ENCODE measurements at regions not wholly inside any gene's neighbourhood (a gene's known extent, or its start where the extent isn't known, plus 50 kb on each side); places are given as distances from the start of the nearest gene placed in this dataset.

GRCh38 chr10:63069318-63069717 is 63.8 kb upstream of the NRBF2 start:
- TF ChIP-seq CTCF (IDR thresholded peaks at IDR 0.05) = no peak
- TF ChIP-seq POLR2A (IDR thresholded peaks at IDR 0.05) = no peak

All from tibial nerve (tissue), 3 donors.